GM21786 (cell line): ENCODE measurements at regions not wholly inside any gene's neighbourhood (a gene's known extent, or its start where the extent isn't known, plus 50 kb on each side); places are given as distances from the start of the nearest gene placed in this dataset.
"Not testable (repeated sequence)": the region's sequence is repeated elsewhere in the genome, so short reads cannot be mapped to it uniquely, and the experiment has no call there.

ENCODE experiments used
- ATAC-seq: cut with Tn5 transposase; IDR thresholded peaks from one replicate; pipeline ENCODE4 v1.9.1; 2021; ENCODE audit not compliant: unreplicated experiment

- ATAC-seq: no peak
Measured at GRCh38 chr13:90253806-90254205, 1093.7 kb upstream of the MIR17HG start.

- no peak for ATAC-seq
Measured at GRCh38 chr13:90254437-90254836, 1093.0 kb upstream of the MIR17HG start.

- ATAC-seq: no peak
Measured at GRCh38 chr13:90256746-90257145, 1090.7 kb upstream of the MIR17HG start.

GRCh38 chr13:90258129-90258528 is 1089.4 kb upstream of the MIR17HG start:
- ATAC-seq: no peak

GRCh38 chr13:90261343-90261742 is 1086.1 kb upstream of the MIR17HG start:
- ATAC-seq: no peak

GRCh38 chr13:90270226-90270625 is 1077.3 kb upstream of the MIR17HG start:
- ATAC-seq: no peak

- no peak for ATAC-seq
Measured at GRCh38 chr13:90272356-90272755, 1075.1 kb upstream of the MIR17HG start.

GRCh38 chr13:90276216-90276615 is 1071.3 kb upstream of the MIR17HG start:
- ATAC-seq: no peak

GRCh38 chr13:90278231-90278630 is 1069.3 kb upstream of the MIR17HG start:
- ATAC-seq: not testable (repeated sequence)

GRCh38 chr13:90281709-90282108 is 1065.8 kb upstream of the MIR17HG start:
- no peak for ATAC-seq

- no peak for ATAC-seq
Measured at GRCh38 chr13:90287521-90287920, 1060.0 kb upstream of the MIR17HG start.

GRCh38 chr13:90293793-90294361 is 1053.6 kb upstream of the MIR17HG start:
- no peak for ATAC-seq

GRCh38 chr13:90299238-90299637 is 1048.2 kb upstream of the MIR17HG start:
- no peak for ATAC-seq

GRCh38 chr13:90300015-90300414 is 1047.5 kb upstream of the MIR17HG start:
- no peak for ATAC-seq

- no peak for ATAC-seq
Measured at GRCh38 chr13:90302107-90302506, 1045.4 kb upstream of the MIR17HG start.

- ATAC-seq: no peak
Measured at GRCh38 chr13:90305796-90306195, 1041.7 kb upstream of the MIR17HG start.

GRCh38 chr13:90307136-90307535 is 1040.4 kb upstream of the MIR17HG start:
- ATAC-seq: no peak

- ATAC-seq: no peak
Measured at GRCh38 chr13:90308249-90308648, 1039.2 kb upstream of the MIR17HG start.

GRCh38 chr13:90311929-90312328 is 1035.6 kb upstream of the MIR17HG start:
- no peak for ATAC-seq

- ATAC-seq: no peak
Measured at GRCh38 chr13:90315061-90315460, 1032.4 kb upstream of the MIR17HG start.

GRCh38 chr13:90320664-90321063 is 1026.8 kb upstream of the MIR17HG start:
- no peak for ATAC-seq

- no peak for ATAC-seq
Measured at GRCh38 chr13:90321281-90321931, 1026.1 kb upstream of the MIR17HG start.

- ATAC-seq: no peak
Measured at GRCh38 chr13:90329641-90330040, 1017.8 kb upstream of the MIR17HG start.
